ENCODE measurements at regions not wholly inside any gene's neighbourhood (a gene's known extent, or its start where the extent isn't known, plus 50 kb on each side); places are given as distances from the start of the nearest gene placed in this dataset.

GRCh38 chr2:6487765-6488164 lies 377.9 kb downstream of the CMPK2 start:
- intact Hi-C loops (cut with DNase I): no loop called here
- Histone ChIP-seq H3K4me1 (peaks cover 0 to 4% (median 0%) of the 10 kb centered on the region in 3 donors), H3K36me3 (no peaks in the 10 kb centered on the region), H3K4me3 (no peak overlapping the region), H3K27ac (no peak overlapping the region), H3K27me3 (no peaks in the 10 kb centered on the region), H3K9me3 (no peaks in the 10 kb centered on the region)
- FAIRE-seq: no peak
- WGBS, 2 donors: 18% methylated on average over 4 of the region's 4 CpGs
- no peak for TF ChIP-seq CTCF (IDR thresholded peaks at IDR 0.05)
- ATAC-seq: peak in 3 of 4 donors; percentile 21 to 61 (median 41)
- no peak for DNase-seq

GRCh38 chr2:6492573-6492972 lies 373.1 kb downstream of the CMPK2 start:
- 10 to 12% methylated on average over 1 of the region's 1 CpG for WGBS, 2 donors
- Histone ChIP-seq H3K27ac (no peak overlapping the region), H3K4me1 (peaks cover 0 to 4% (median 4%) of the 10 kb centered on the region in 3 donors), H3K4me3 (no peak overlapping the region), H3K27me3 (no peaks in the 10 kb centered on the region), H3K36me3 (no peaks in the 10 kb centered on the region), H3K9me3 (no peaks in the 10 kb centered on the region)
- peak in 5 of 6 donors; percentile 42 to 64 (median 47) for DNase-seq
- peak; percentile 49 to 73 (median 71) for ATAC-seq
- intact Hi-C loops (cut with DNase I): no loop called here
- TF ChIP-seq CTCF (IDR thresholded peaks at IDR 0.05): no peak
- FAIRE-seq: no peak

GRCh38 chr2:6493266-6493665 lies 372.4 kb downstream of the CMPK2 start:
- intact Hi-C loops (cut with DNase I): no loop called here
- DNase-seq (peak in 3 of 6 donors; percentile 33 to 55 (median 48)), FAIRE-seq (no peak), ATAC-seq (peak; percentile 67 to 84 (median 76))
- peaks cover 0 to 4% (median 4%) of the 10 kb centered on the region in 3 donors for H3K4me1 ChIP-seq
- no peaks in the 10 kb centered on the region for H3K27me3 ChIP-seq
- no peaks in the 10 kb centered on the region for H3K36me3 ChIP-seq
- H3K9me3 ChIP-seq: no peaks in the 10 kb centered on the region
- H3K27ac ChIP-seq: no peak overlapping the region
- TF ChIP-seq CTCF (IDR thresholded peaks at IDR 0.05): no peak
- H3K4me3 ChIP-seq: no peak overlapping the region
- 56 to 59% methylated on average over 4 of the region's 4 CpGs for WGBS, 2 donors

GRCh38 chr2:6493669-6494068 lies 372.0 kb downstream of the CMPK2 start:
- TF ChIP-seq CTCF (IDR thresholded peaks at IDR 0.05): no peak
- intact Hi-C loops (cut with DNase I): no loop called here
- 24 to 55% methylated on average over 1 of the region's 1 CpG for WGBS, 2 donors

GRCh38 chr2:6495466-6495865 lies 370.2 kb downstream of the CMPK2 start:
- 96% methylated on average over 19 of the region's 19 CpGs for WGBS, 2 donors
- no peak for ATAC-seq
- TF ChIP-seq CTCF (IDR thresholded peaks at IDR 0.05): no peak
- Histone ChIP-seq H3K27me3 (no peaks in the 10 kb centered on the region), H3K36me3 (no peaks in the 10 kb centered on the region), H3K27ac (no peak overlapping the region), H3K4me3 (no peak overlapping the region), H3K4me1 (peaks cover 0 to 4% (median 4%) of the 10 kb centered on the region in 3 donors), H3K9me3 (no peaks in the 10 kb centered on the region)
- DNase-seq: no peak
- no peak for FAIRE-seq
- intact Hi-C loops (cut with DNase I): no loop called here

More at GRCh38 chr2:6493669-6494068, 372.0 kb downstream of the CMPK2 start:
- H3K9me3 ChIP-seq: no peaks in the 10 kb centered on the region
- H3K36me3 ChIP-seq: no peaks in the 10 kb centered on the region
- DNase-seq (no peak), FAIRE-seq (no peak), ATAC-seq (peak; percentile 22 to 59 (median 30))
- H3K4me1 ChIP-seq: peaks cover 0 to 4% (median 4%) of the 10 kb centered on the region in 3 donors
- no peak overlapping the region for H3K27ac ChIP-seq
- H3K4me3 ChIP-seq: no peak overlapping the region
- H3K27me3 ChIP-seq: no peaks in the 10 kb centered on the region

Data from pancreas (tissue), 10 donors.